H1 (cell line): ENCODE measurements at regions not wholly inside any gene's neighbourhood (a gene's known extent, or its start where the extent isn't known, plus 50 kb on each side); places are given as distances from the start of the nearest gene placed in this dataset.

Experiments used
- CTCF ChIA-PET: fragments of 300-600 bp; sonication (Branson Sonifier 250); formaldehyde crosslinking; loops from one replicate; lab custom pipeline; 2021; ENCODE audit not compliant: partially characterized antibody; lab: Charles Lee
- POLR2A ChIA-PET: fragments of 300-600 bp; sonication (Branson Sonifier 250); formaldehyde crosslinking; loops from one replicate; lab custom pipeline; 2021; ENCODE audit warnings: inconsistent platforms; ENCODE audit not compliant: partially characterized antibody; lab: Charles Lee
- DNase-seq, 2 experiments: peaks; one replicate each; pipeline versions ENCODE4 v3.0.0 to v3.0.0-alpha.2; 2010 to 2022; ENCODE audit warnings: low spot score in 2 of 2, low read depth in 1 of 2, mixed read lengths in 1 of 2
- FAIRE-seq: peaks from 2 replicates; lab custom pipeline; 2011; peaks lifted over from hg19 to GRCh38; lab: Jason Lieb, UNC
- H2AFZ ChIP-seq: 2 replicates; pipeline ENCODE4 v1.8.1; 2012; ENCODE audit warnings: low read length, inconsistent platforms
- H2AK5ac ChIP-seq: 2 replicates; pipeline ENCODE4 v1.6.1; 2013; ENCODE audit warnings: low read depth, low read length
- H2BK120ac ChIP-seq: replicated peaks from 2 replicates; pipeline ENCODE3; 2013; ENCODE audit warnings: low read depth, low read length, inconsistent platforms
- H2BK12ac ChIP-seq: 2 replicates; pipeline ENCODE4 v1.6.1; 2013; ENCODE audit warnings: low read depth, low read length
- H2BK15ac ChIP-seq: 2 replicates; pipeline ENCODE4 v1.6.1; 2013; ENCODE audit warnings: low read length
- H2BK20ac ChIP-seq: 2 replicates; pipeline ENCODE4 v1.6.1; 2013; ENCODE audit warnings: low read length
- H2BK5ac ChIP-seq: 2 replicates; pipeline ENCODE4 v1.6.1; 2013; ENCODE audit warnings: low read depth, low read length
- H3K14ac ChIP-seq: 2 replicates; pipeline ENCODE4 v1.6.1; 2013; ENCODE audit warnings: inconsistent platforms; ENCODE audit not compliant: insufficient read length
- H3K18ac ChIP-seq: 2 replicates; pipeline ENCODE4 v1.6.1; 2013; ENCODE audit warnings: low read length; ENCODE audit errors: extremely low read depth
- H3K23ac ChIP-seq: 2 replicates; pipeline ENCODE4 v1.6.1; 2013; ENCODE audit warnings: inconsistent platforms; ENCODE audit not compliant: insufficient read length
- H3K23me2 ChIP-seq: 2 replicates; pipeline ENCODE4 v1.6.1; 2013; ENCODE audit warnings: low read depth, low read length
- H3K27ac ChIP-seq: 2 replicates; pipeline ENCODE4 v1.6.1; 2011; ENCODE audit warnings: low read depth, low read length, inconsistent platforms
- H3K27me3 ChIP-seq, 4 experiments: replicated peaks in 1 of 4; 1 replicate in 1 of 4; 2 replicates in 3 of 4; pipeline versions ENCODE4 v1.6.1 to v1.8.1; 2011 to 2013; ENCODE audit warnings: low read length in 3 of 4, mild to moderate bottlenecking in 3 of 4, inconsistent platforms in 2 of 4, mixed read lengths in 2 of 4, moderate library complexity in 1 of 4; ENCODE audit not compliant: control insufficient read depth in 3 of 4, insufficient read depth in 3 of 4; ENCODE audit errors: extremely low read depth in 1 of 4
- H3K36me3 ChIP-seq, 4 experiments: 2 replicates each; pipeline versions ENCODE4 v1.6.1 to v1.8.1; 2011 to 2013; ENCODE audit warnings: mild to moderate bottlenecking in 4 of 4, low read length in 3 of 4, moderate library complexity in 2 of 4, control low read depth in 1 of 4, inconsistent platforms in 1 of 4; ENCODE audit not compliant: insufficient read depth in 4 of 4, control insufficient read depth in 2 of 4
- H3K4ac ChIP-seq: replicated peaks from 2 replicates; pipeline ENCODE3; 2013; ENCODE audit warnings: low read length, low read depth, mixed read lengths, inconsistent platforms; ENCODE audit not compliant: insufficient read length
- H3K4me1 ChIP-seq, 4 experiments: replicated peaks in 1 of 4; 1 replicate in 1 of 4; 2 replicates in 3 of 4; pipeline versions ENCODE4 v1.6.1 to v1.8.1; 2011 to 2013; ENCODE audit warnings: low read length in 3 of 4, inconsistent platforms in 2 of 4, mixed read lengths in 1 of 4; ENCODE audit not compliant: insufficient read depth in 4 of 4, control insufficient read depth in 3 of 4
- H3K4me2 ChIP-seq, 2 experiments: 2 replicates each; pipeline versions ENCODE4 v1.6.1 to v1.8.1; 2011 to 2013; ENCODE audit warnings: low read depth in 2 of 2, low read length in 2 of 2, control low read depth in 1 of 2, inconsistent platforms in 1 of 2, mild to moderate bottlenecking in 1 of 2; ENCODE audit not compliant: insufficient read depth in 1 of 2
- H3K4me3 ChIP-seq, 4 experiments: fragments of 200-600, 300-600 bp in 1 of 4; sonication (generic), shearing (Covaris generic), sonication (Bioruptor Twin) in 1 of 4; 2 replicates each; pipeline versions ENCODE4 v1.5.1 to v1.8.1; 2011 to 2016; ENCODE audit warnings: low read length in 4 of 4, low read depth in 3 of 4, control low read depth in 2 of 4, inconsistent platforms in 2 of 4, mild to moderate bottlenecking in 2 of 4, mixed read lengths in 1 of 4, moderate library complexity in 1 of 4; ENCODE audit not compliant: insufficient read depth in 2 of 4; ENCODE audit errors: extremely low read depth in 1 of 4
- H3K56ac ChIP-seq: replicated peaks from 2 replicates; pipeline ENCODE3; 2013; ENCODE audit warnings: low read depth, mild to moderate bottlenecking, mixed read lengths, low read length, inconsistent platforms; ENCODE audit not compliant: insufficient read length
- H3K79me1 ChIP-seq: 2 replicates; pipeline ENCODE4 v1.6.1; 2013; ENCODE audit warnings: low read depth, low read length, control low read depth
- H3K79me2 ChIP-seq, 2 experiments: 2 replicates each; pipeline versions ENCODE4 v1.6.1 to v1.8.1; 2012 to 2013; ENCODE audit warnings: low read length in 2 of 2, mild to moderate bottlenecking in 2 of 2, inconsistent platforms in 1 of 2; ENCODE audit not compliant: insufficient read depth in 2 of 2, control insufficient read depth in 1 of 2
- H3K9ac ChIP-seq, 4 experiments: replicated peaks in 1 of 4; 1 replicate in 1 of 4; 2 replicates in 3 of 4; pipeline versions ENCODE4 v1.6.1 to v1.8.1; 2011 to 2013; ENCODE audit warnings: low read depth in 3 of 4, low read length in 3 of 4, control low read depth in 2 of 4, mild to moderate bottlenecking in 2 of 4, moderate library complexity in 2 of 4, inconsistent platforms in 1 of 4; ENCODE audit errors: extremely low read depth in 1 of 4
- H3K9me3 ChIP-seq, 2 experiments: 2 replicates each; pipeline versions ENCODE4 v1.6.1 to v1.8.1; 2012 to 2013; ENCODE audit warnings: mild to moderate bottlenecking in 2 of 2, moderate library complexity in 2 of 2, control low read depth in 1 of 2, inconsistent platforms in 1 of 2, low read depth in 1 of 2, low read length in 1 of 2, mixed read lengths in 1 of 2; ENCODE audit not compliant: insufficient read depth in 2 of 2
- H4K20me1 ChIP-seq, 2 experiments: replicated peaks in 1 of 2; 2 replicates each; pipeline versions ENCODE3 to v1.8.1; 2011 to 2013; ENCODE audit warnings: inconsistent platforms in 2 of 2, low read length in 2 of 2, mild to moderate bottlenecking in 1 of 2; ENCODE audit not compliant: insufficient read depth in 2 of 2, control insufficient read depth in 1 of 2
- H4K5ac ChIP-seq: 2 replicates; pipeline ENCODE4 v1.6.1; 2013; ENCODE audit warnings: low read length, low read depth, mixed read lengths, inconsistent platforms; ENCODE audit not compliant: insufficient read length
- H4K8ac ChIP-seq: 2 replicates; pipeline ENCODE4 v1.8.0; 2013; ENCODE audit warnings: mild to moderate bottlenecking, moderate library complexity, low read length, inconsistent platforms; ENCODE audit not compliant: insufficient read depth; ENCODE audit errors: extremely low read depth
- H4K91ac ChIP-seq: replicated peaks from 2 replicates; pipeline ENCODE3; 2013; ENCODE audit warnings: low read length, mixed read lengths, inconsistent platforms; ENCODE audit not compliant: insufficient read length
- ATF3 ChIP-seq: IDR thresholded peaks from 2 replicates; pipeline ENCODE4 v1.6.1; 2011; ENCODE audit warnings: low read depth, mild to moderate bottlenecking, low read length; ENCODE audit not compliant: insufficient read depth
- CBX8 ChIP-seq: fragments of 300-800, 300-1000 bp; sonication (generic); IDR thresholded peaks from 2 replicates; pipeline ENCODE4 v1.7.1; 2016; ENCODE audit warnings: low read depth, low read length, borderline replicate concordance
- CHD1 ChIP-seq: IDR thresholded peaks from 2 replicates; pipeline ENCODE4 v1.6.1; 2012; ENCODE audit warnings: low read depth, low read length, improper control_type of control experiment
- GTF2F1 ChIP-seq: IDR thresholded peaks from 2 replicates; pipeline ENCODE4 v1.6.1; 2012; ENCODE audit warnings: low read depth, low read length, improper control_type of control experiment, borderline replicate concordance
- HDAC6 ChIP-seq: IDR thresholded peaks from one replicate; pipeline ENCODE4 v1.7.1; 2012; ENCODE audit warnings: low read depth, mild to moderate bottlenecking, inconsistent platforms, low read length, moderate library complexity
- MAFK ChIP-seq: IDR thresholded peaks from 2 replicates; pipeline ENCODE4 v1.6.1; 2012; ENCODE audit warnings: low read depth, mild to moderate bottlenecking, improper control_type of control experiment, low read length
- POLR2AphosphoS5 ChIP-seq: IDR thresholded peaks from 2 replicates; pipeline ENCODE4 v1.6.1; 2011; ENCODE audit warnings: low read depth, low read length
- POU5F1 ChIP-seq: IDR thresholded peaks from 2 replicates; pipeline ENCODE4 v1.6.1; 2011; ENCODE audit warnings: low read depth, mild to moderate bottlenecking, low read length, moderate library complexity
- RFX5 ChIP-seq: IDR thresholded peaks from 2 replicates; pipeline ENCODE4 v1.6.1; 2011; ENCODE audit warnings: low read depth, low read length, improper control_type of control experiment, borderline replicate concordance
- ZNF274 ChIP-seq: IDR thresholded peaks from 2 replicates; pipeline ENCODE4 v1.7.0; 2012; ENCODE audit warnings: low read length, borderline replicate concordance; ENCODE audit errors: extremely low read depth
- WGBS, 2 experiments: shearing (Covaris generic) in 1 of 2; methylation state at CpG; one replicate each; pipeline versions ENCODE4 v1.1.6 to v1.1.7; 2013 to 2015; ENCODE audit warnings: low lambda C conversion rate in 2 of 2, mixed read lengths in 2 of 2, inconsistent platforms in 1 of 2, low coverage in 1 of 2, missing lambda C conversion rate in 1 of 2; ENCODE audit not compliant: insufficient replicate concordance in 2 of 2, insufficient coverage in 1 of 2, insufficient read length in 1 of 2; ENCODE audit errors: extremely low coverage in 1 of 2, missing lambda C conversion rate in 1 of 2; 5-methylcytosine and 5-hydroxymethylcytosine counted together

GRCh38 chr2:147531269-147531668 is 313.6 kb upstream of the ACVR2A start:
- CTCF ChIA-PET, result no interaction called here
- 83% methylated on average over 3 of the region's 3 CpGs; no CpG with 5 or more reads in 1 of the 2 experiments for WGBS, 2 experiments

More at GRCh38 chr2:147531269-147531668, 313.6 kb upstream of the ACVR2A start:
- TF ChIP-seq MAFK (no peak), POLR2AphosphoS5 (no peak), CHD1 (no peak), HDAC6 (no peak), GTF2F1 (no peak), ZNF274 (no peak), POU5F1 (no peak), CBX8 (no peak), ATF3 (no peak), RFX5 (no peak)
- DNase-seq (no peak), FAIRE-seq (no peak)
- Histone ChIP-seq H3K4ac (no peak overlapping the region), H3K4me2 (no peak overlapping the region), H3K4me1 (no peaks in the 10 kb centered on the region), H2BK5ac (no peak overlapping the region), H2AFZ (no peak overlapping the region), H4K8ac (no peak overlapping the region), H3K23ac (no peak overlapping the region), H2BK120ac (no peak overlapping the region), H3K36me3 (no peaks in the 10 kb centered on the region), H2AK5ac (no peak overlapping the region), H3K27me3 (no peaks in the 10 kb centered on the region), H2BK12ac (no peak overlapping the region), H2BK20ac (no peak overlapping the region), H4K20me1 (no peaks in the 10 kb centered on the region), H3K79me2 (no peaks in the 10 kb centered on the region), H3K56ac (no peak overlapping the region), H2BK15ac (no peak overlapping the region), H3K4me3 (no peak overlapping the region), H3K9ac (no peak overlapping the region), H4K91ac (no peak overlapping the region), H3K79me1 (no peaks in the 10 kb centered on the region), H3K14ac (no peak overlapping the region), H3K9me3 (no peaks in the 10 kb centered on the region), H3K18ac (no peak overlapping the region), H4K5ac (no peak overlapping the region), H3K27ac (no peak overlapping the region), H3K23me2 (no peaks in the 10 kb centered on the region)
- POLR2A ChIA-PET, result no interaction called here
